H1 (cell line): ENCODE measurements at regions not wholly inside any gene's neighbourhood (a gene's known extent, or its start where the extent isn't known, plus 50 kb on each side); places are given as distances from the start of the nearest gene placed in this dataset.

Experiments used
- ATF3 ChIP-seq: IDR thresholded peaks from 2 replicates; pipeline ENCODE4 v1.6.1; 2011; ENCODE audit warnings: low read depth, mild to moderate bottlenecking, low read length; ENCODE audit not compliant: insufficient read depth
- CHD7 ChIP-seq: fragments of 300-600 bp; sonication (generic); IDR thresholded peaks from 2 replicates; pipeline ENCODE4 v1.7.1; 2012; ENCODE audit warnings: low read length, moderate library complexity, mild to moderate bottlenecking, inconsistent platforms; ENCODE audit not compliant: insufficient replicate concordance

- TF ChIP-seq ATF3 = no peak
- TF ChIP-seq CHD7 = no peak
Measured at GRCh38 chr6:2508071-2508470, 242.7 kb downstream of the MYLK4 start (continued).
